ENCODE measurements at regions not wholly inside any gene's neighbourhood (a gene's known extent, or its start where the extent isn't known, plus 50 kb on each side); places are given as distances from the start of the nearest gene placed in this dataset.
"Not testable (repeated sequence)": the region's sequence is repeated elsewhere in the genome, so short reads cannot be mapped to it uniquely, and the experiment has no call there.

DNA sequence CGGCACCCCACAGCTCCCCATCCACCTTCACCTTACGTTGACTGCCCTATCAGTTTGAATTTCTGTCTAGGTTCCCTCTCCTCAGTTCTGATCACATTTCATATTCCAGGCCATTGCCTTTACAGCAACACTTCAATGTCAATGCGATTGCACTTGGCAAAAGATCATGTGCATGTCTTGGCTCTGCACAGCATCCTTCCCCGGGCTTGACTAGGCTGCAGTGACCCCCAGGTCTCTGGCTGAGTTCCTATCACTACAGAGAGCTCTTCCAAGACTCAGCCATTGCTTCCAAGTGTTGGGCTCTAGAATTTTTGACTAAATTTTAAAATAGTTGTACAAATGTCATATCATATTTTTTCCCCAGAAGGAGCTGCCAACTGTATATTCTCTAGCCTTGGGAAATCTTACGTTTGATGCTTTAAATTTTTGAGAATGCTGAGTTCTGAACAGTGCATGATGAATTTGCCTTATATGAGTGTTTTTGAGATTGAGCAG, 103.8 kb upstream of the NEDD4L start:
- H3K36me3 ChIP-seq (ENCODE audit: control insufficient read depth, insufficient read depth, low read length), result no peaks in the 10 kb centered on the region
- ChIA-PET CTCF (no interaction called here), POLR2A (no interaction called here)
- no peak overlapping the region for H3K4me3 ChIP-seq (ENCODE audit: low read depth, low read length)
- H3K27me3 ChIP-seq (ENCODE audit: control insufficient read depth, insufficient read depth, low read length), result no peaks in the 10 kb centered on the region
- TF ChIP-seq, protein P1, sequence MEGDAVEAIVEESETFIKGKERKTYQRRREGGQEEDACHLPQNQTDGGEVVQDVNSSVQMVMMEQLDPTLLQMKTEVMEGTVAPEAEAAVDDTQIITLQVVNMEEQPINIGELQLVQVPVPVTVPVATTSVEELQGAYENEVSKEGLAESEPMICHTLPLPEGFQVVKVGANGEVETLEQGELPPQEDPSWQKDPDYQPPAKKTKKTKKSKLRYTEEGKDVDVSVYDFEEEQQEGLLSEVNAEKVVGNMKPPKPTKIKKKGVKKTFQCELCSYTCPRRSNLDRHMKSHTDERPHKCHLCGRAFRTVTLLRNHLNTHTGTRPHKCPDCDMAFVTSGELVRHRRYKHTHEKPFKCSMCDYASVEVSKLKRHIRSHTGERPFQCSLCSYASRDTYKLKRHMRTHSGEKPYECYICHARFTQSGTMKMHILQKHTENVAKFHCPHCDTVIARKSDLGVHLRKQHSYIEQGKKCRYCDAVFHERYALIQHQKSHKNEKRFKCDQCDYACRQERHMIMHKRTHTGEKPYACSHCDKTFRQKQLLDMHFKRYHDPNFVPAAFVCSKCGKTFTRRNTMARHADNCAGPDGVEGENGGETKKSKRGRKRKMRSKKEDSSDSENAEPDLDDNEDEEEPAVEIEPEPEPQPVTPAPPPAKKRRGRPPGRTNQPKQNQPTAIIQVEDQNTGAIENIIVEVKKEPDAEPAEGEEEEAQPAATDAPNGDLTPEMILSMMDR (IDR thresholded peaks at IDR 0.05; ENCODE audit: insufficient read depth, low read depth, low read length), result no peak
- DNase-seq (ENCODE audit: low read depth), result no peak

DNA sequence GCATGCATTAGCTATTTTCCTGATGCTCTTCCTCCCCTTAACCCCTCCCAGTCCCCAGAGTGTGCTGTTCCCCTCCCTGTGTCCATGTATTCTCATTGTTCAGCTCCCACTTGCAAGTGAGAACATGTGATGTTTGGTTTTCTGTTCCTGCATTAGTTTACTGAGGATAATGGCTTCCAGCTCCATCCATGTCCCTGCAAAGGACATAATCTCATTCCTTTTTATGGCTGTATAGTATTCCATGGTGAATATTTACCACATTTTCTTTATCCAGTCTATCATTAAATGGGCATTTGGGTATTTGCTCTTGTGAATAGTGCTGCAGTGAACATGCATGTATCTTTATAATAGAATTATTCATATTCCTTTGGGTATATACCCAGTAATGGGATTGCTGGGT, 109.7 kb upstream of the NEDD4L start:
- H3K27me3 ChIP-seq (ENCODE audit: control insufficient read depth, insufficient read depth, low read length); POLR2A ChIA-PET; H3K36me3 ChIP-seq (ENCODE audit: control insufficient read depth, insufficient read depth, low read length); DNase-seq (ENCODE audit: low read depth); H3K4me3 ChIP-seq (ENCODE audit: low read depth, low read length): not testable (repeated sequence)
- CTCF ChIA-PET, result interaction anchor here (0.8 to 1.3 kb wide), 2 partner anchors 19 to 24 kb away, joined by 3 read pairs; no protein-coding TSS in a partner anchor

DNA sequence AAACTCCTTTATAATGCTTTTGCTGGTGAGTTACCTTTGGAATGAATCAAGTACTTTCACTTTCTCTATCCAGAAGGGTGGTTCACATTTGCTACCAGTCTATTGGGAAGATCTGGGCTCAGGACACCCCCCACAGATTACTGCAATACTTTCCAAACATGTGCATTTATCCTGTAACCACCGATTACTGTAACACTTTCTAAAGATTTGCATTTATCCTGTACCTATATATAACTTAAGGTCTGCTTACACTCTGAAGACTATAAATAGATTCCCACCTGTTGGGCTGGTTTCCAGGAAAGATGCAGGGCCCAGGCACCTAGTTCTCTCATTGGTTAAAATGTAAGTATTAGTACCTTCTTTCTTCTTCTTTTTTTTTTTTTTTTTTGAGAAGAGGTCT, 113.0 kb upstream of the NEDD4L start:
- TF ChIP-seq, protein P1 (IDR thresholded peaks at IDR 0.05; ENCODE audit: insufficient read depth, low read depth, low read length), result no peak
- H3K4me3 ChIP-seq (ENCODE audit: low read depth, low read length), result no peak overlapping the region
- no peak for DNase-seq (ENCODE audit: low read depth)
- H3K36me3 ChIP-seq (ENCODE audit: control insufficient read depth, insufficient read depth, low read length), result no peaks in the 10 kb centered on the region
- POLR2A ChIA-PET, result no interaction called here
- CTCF ChIA-PET, result interaction anchor here (1.2 kb wide), 1 partner anchor 20 kb away, joined by 4 read pairs; no protein-coding TSS in a partner anchor
- H3K27me3 ChIP-seq (ENCODE audit: control insufficient read depth, insufficient read depth, low read length), result no peaks in the 10 kb centered on the region

DNA sequence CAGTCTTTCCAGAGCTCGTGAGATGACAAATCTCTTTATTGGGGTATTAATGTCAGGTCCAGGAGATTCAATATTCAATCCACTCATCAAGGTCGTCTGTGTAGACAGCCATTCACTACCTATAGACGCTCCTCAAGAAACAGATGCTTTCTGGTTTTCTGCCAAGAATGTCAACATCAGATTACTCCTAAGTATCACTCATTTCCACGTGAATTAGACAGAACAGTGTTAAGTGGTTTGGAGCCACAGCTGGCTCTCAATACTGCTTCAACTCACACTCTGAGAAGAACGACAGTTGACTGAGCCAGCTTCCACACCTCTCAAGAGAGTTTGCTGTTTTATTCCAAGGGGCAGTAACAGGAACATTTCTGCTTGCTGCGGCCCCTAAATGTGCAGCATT, 113.5 kb upstream of the NEDD4L start:
- TF ChIP-seq, protein P1 (IDR thresholded peaks at IDR 0.05; ENCODE audit: insufficient read depth, low read depth, low read length), result no peak
- no peaks in the 10 kb centered on the region for H3K36me3 ChIP-seq (ENCODE audit: control insufficient read depth, insufficient read depth, low read length)
- POLR2A ChIA-PET, result no interaction called here
- CTCF ChIA-PET, result interaction anchor here (1.2 kb wide), 1 partner anchor 21 kb away, joined by 4 read pairs; no protein-coding TSS in a partner anchor
- H3K27me3 ChIP-seq (ENCODE audit: control insufficient read depth, insufficient read depth, low read length), result no peaks in the 10 kb centered on the region
- H3K4me3 ChIP-seq (ENCODE audit: low read depth, low read length), result no peak overlapping the region
- DNase-seq (ENCODE audit: low read depth), result no peak

DNA sequence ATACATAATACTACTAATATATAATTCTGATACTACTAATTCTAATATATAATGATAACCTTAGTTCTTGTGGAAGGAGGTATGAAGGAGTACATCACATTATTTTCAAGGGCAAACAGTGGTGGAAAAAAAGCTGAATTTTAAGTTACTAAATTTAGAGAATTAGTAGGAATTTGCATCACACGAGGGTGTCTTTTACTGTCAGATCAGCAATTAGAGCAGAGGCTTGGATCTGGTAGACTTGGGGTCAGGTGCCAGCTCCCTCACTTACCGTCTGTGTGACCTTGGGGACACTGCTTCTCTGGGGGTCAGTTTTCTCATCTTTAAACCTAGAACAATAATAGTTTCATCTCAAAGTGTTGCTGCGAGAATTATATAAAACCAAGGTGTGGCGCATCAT, 114.1 kb upstream of the NEDD4L start:
- Histone ChIP-seq H3K4me3 (ENCODE audit: low read depth, low read length) (no peak overlapping the region), H3K36me3 (ENCODE audit: control insufficient read depth, insufficient read depth, low read length) (no peaks in the 10 kb centered on the region), H3K27me3 (ENCODE audit: control insufficient read depth, insufficient read depth, low read length) (no peaks in the 10 kb centered on the region)
- TF ChIP-seq, protein P1 (IDR thresholded peaks at IDR 0.05; ENCODE audit: insufficient read depth, low read depth, low read length), result no peak
- ChIA-PET POLR2A (no interaction called here), CTCF (interaction anchor here (1.2 kb wide), 1 partner anchor 21 kb away, joined by 4 read pairs; no protein-coding TSS in a partner anchor)
- no peak for DNase-seq (ENCODE audit: low read depth)

DNA sequence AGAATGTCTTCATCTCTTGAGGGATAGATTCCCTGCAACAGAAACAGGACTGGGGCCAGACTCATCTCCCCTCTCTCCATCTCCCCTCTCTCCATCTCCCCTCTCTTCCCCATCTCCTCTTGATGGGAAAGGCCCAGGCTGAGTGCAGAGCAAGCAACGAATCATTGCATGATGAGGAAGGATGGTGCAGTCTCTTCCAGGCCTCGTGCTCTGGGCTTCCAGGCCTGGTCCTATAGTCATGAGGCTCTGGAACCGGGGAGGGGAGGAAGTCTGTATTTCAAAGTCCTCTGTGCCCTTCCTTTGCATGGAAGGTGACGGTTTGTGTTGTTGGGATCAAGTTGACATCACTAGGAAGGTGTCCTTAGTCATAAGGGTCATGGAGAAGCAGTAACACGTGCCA, 115.6 kb upstream of the NEDD4L start:
- Histone ChIP-seq H3K36me3 (ENCODE audit: control insufficient read depth, insufficient read depth, low read length) (no peaks in the 10 kb centered on the region), H3K4me3 (ENCODE audit: low read depth, low read length) (no peak overlapping the region), H3K27me3 (ENCODE audit: control insufficient read depth, insufficient read depth, low read length) (no peaks in the 10 kb centered on the region)
- ChIA-PET POLR2A (no interaction called here), CTCF (no interaction called here)
- DNase-seq (ENCODE audit: low read depth), result no peak
- TF ChIP-seq, protein P1 (IDR thresholded peaks at IDR 0.05; ENCODE audit: insufficient read depth, low read depth, low read length), result no peak

Data from BJ (cell line).